ENCODE measurements at regions not wholly inside any gene's neighbourhood (a gene's known extent, or its start where the extent isn't known, plus 50 kb on each side); places are given as distances from the start of the nearest gene placed in this dataset.

DNA sequence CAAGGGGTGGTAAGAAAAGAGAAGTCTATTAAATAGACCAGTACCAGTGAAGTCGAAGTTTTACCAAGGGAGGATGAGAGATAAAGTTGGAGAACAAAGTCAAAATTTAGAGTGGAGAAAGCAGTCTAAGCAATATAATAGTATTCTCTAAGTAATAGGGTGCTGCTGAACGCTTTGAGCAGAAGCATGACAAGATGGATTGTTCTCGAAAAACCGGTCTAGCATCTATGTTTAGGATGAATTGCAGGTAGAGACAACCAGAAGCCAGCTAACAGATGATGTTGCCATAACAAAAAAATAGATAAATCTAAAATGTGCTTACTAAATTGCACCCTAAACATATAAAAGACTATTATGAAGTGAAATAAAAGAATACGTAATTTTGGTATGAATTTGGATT is 237.0 kb downstream of the PRELID2 start:
- TF ChIP-seq SIN3A (IDR thresholded peaks at IDR 0.05; ENCODE audit: borderline replicate concordance, insufficient read depth, low read length) (no peak), POLR2AphosphoS5 (IDR thresholded peaks at IDR 0.05; ENCODE audit: low read depth, low read length) (no peak)
